ENCODE measurements at regions not wholly inside any gene's neighbourhood (a gene's known extent, or its start where the extent isn't known, plus 50 kb on each side); places are given as distances from the start of the nearest gene placed in this dataset.
A peak's percentile ranks its signal among the peaks of the same experiment; 100 is the strongest.

DNA sequence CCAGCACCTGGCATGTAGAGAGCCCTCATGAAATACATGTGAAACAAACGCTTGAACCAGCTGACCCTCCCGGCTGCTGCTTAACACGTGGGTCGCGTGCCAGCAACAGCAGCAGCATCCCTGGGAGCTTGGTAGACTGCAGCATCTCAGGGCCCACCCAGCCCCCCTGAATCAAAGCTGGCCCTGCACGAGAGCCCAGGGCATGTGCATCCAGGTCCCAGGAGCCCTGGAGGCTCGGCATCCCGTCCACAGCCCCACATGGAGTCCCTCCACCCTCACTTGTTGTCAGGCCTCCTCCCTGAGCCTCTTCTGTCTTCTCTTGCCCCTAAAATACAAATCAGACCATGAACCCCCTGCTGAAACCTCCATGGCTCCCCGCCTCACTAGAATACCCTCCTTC lies 123.1 kb downstream of the MATN1 start:
- DNase-seq, result peak in 1 of 2 donors; percentile 38
- H3K27me3 ChIP-seq, result no peaks in the 10 kb centered on the region
- H3K4me1 ChIP-seq, result no peaks in the 10 kb centered on the region
- WGBS, 2 donors, result 67 to 73% methylated on average over 8 to 9 of the region's 9 CpGs
- H3K36me3 ChIP-seq, result no peaks in the 10 kb centered on the region
- no peaks in the 10 kb centered on the region for H3K9me3 ChIP-seq
- H3K27ac ChIP-seq, result no peak overlapping the region
- TF ChIP-seq POLR2AphosphoS5 (IDR thresholded peaks at IDR 0.05) (no peak), POLR2A (IDR thresholded peaks at IDR 0.05) (no peak)
- no peak overlapping the region for H3K4me3 ChIP-seq
- ATAC-seq (ENCODE audit: low FRiP score in 2 of 2), result no peak

DNA sequence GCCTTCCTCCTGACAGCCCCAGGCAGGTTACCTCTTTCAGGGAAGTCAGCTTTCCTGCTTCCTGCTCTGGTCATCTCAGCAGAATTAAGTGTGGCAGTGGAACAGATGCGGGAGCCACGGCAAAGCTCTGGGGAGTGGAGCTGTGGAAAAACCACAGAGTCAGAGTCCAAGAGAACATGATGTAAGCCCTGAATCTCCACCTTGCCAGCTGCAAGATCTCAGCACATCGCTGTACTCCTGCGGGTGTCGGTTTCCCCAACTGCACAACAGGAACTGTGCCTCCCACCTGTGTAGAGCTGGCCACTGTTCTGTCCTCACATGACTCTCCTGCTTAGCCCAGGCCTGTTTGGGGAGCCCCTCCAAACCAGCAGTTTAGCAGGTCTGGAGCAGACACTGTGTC lies 123.7 kb downstream of the MATN1 start:
- no peak for DNase-seq
- no peak for TF ChIP-seq POLR2A (IDR thresholded peaks at IDR 0.05)
- TF ChIP-seq, protein P1, sequence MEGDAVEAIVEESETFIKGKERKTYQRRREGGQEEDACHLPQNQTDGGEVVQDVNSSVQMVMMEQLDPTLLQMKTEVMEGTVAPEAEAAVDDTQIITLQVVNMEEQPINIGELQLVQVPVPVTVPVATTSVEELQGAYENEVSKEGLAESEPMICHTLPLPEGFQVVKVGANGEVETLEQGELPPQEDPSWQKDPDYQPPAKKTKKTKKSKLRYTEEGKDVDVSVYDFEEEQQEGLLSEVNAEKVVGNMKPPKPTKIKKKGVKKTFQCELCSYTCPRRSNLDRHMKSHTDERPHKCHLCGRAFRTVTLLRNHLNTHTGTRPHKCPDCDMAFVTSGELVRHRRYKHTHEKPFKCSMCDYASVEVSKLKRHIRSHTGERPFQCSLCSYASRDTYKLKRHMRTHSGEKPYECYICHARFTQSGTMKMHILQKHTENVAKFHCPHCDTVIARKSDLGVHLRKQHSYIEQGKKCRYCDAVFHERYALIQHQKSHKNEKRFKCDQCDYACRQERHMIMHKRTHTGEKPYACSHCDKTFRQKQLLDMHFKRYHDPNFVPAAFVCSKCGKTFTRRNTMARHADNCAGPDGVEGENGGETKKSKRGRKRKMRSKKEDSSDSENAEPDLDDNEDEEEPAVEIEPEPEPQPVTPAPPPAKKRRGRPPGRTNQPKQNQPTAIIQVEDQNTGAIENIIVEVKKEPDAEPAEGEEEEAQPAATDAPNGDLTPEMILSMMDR (IDR thresholded peaks at IDR 0.05), result no peak
- TF ChIP-seq EP300 (IDR thresholded peaks at IDR 0.05), result no peak
- 70 to 78% methylated on average over 2 to 5 of the region's 5 CpGs for WGBS, 2 donors
- Histone ChIP-seq H3K4me3 (no peak overlapping the region), H3K27ac (no peak overlapping the region), H3K27me3 (no peaks in the 10 kb centered on the region), H3K4me1 (no peaks in the 10 kb centered on the region), H3K36me3 (no peaks in the 10 kb centered on the region), H3K9me3 (no peaks in the 10 kb centered on the region)
- ATAC-seq (ENCODE audit: low FRiP score in 2 of 2), result peak in 1 of 2 donors; percentile 25

DNA sequence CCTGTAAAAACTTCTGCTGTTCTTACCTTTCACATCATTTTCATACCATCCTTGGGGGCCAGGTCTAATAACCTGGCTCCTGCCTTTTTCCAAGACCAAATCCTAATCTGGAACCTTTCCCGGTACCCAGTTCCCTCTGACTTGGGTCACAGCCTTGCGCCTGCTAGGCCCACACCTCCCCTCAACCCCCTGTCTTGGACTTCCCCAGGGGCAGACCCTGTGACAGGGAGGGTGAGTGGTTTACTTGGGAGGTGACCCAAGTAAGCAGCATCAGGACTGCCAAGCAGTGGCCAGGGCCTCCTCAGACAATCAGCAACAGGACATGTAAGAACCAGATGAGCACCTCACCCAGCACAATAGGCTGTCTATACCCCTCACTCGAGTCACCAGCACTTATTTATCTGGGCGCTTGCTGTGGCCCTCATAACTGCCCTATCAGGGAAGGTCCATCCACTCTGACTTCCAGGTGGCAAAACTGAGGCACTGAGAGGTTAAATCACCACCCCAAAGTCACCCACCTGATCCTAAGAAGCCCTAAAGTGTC lies 124.7 kb downstream of the MATN1 start:
- ATAC-seq (ENCODE audit: low FRiP score in 2 of 2), result no peak
- WGBS, 2 donors, result 87 to 100% methylated on average over 2 to 4 of the region's 4 CpGs
- Histone ChIP-seq H3K36me3 (no peaks in the 10 kb centered on the region), H3K27me3 (no peaks in the 10 kb centered on the region), H3K27ac (no peak overlapping the region), H3K4me1 (no peaks in the 10 kb centered on the region), H3K9me3 (no peaks in the 10 kb centered on the region), H3K4me3 (no peak overlapping the region)
- no peak for TF ChIP-seq EP300 (IDR thresholded peaks at IDR 0.05)
- TF ChIP-seq POLR2A (IDR thresholded peaks at IDR 0.05), result no peak
- TF ChIP-seq POLR2AphosphoS5 (IDR thresholded peaks at IDR 0.05), result no peak
- DNase-seq, result no peak

DNA sequence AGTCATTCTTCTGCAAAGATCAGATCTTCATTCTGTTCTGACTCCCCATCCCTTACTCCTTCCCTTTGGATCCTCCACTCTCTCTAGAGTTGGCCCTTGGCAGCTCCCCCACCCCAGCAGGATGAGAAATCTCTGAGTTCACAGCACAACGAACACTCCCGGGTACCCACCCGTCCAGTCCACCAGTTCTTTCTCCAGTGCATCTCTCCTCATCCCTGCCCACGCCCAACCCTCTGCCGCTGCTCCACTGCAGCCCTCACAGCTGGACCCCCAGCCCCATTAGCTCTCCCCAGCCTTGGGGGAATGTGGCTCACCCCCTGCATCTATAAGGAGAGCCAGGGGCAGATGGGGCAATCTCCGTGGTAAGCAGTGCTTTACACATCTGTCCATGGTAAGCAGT lies 125.7 kb downstream of the MATN1 start:
- TF ChIP-seq, protein P1 (IDR thresholded peaks at IDR 0.05), result no peak
- TF ChIP-seq POLR2A (IDR thresholded peaks at IDR 0.05) (no peak), POLR2AphosphoS5 (IDR thresholded peaks at IDR 0.05) (no peak), EP300 (IDR thresholded peaks at IDR 0.05) (no peak)
- H3K9me3 ChIP-seq, result no peaks in the 10 kb centered on the region
- no peak overlapping the region for H3K27ac ChIP-seq
- no peaks in the 10 kb centered on the region for H3K27me3 ChIP-seq
- WGBS, 2 donors, result 54 to 64% methylated on average over 6 of the region's 6 CpGs
- ATAC-seq (ENCODE audit: low FRiP score in 2 of 2), result no peak
- no peak overlapping the region for H3K4me3 ChIP-seq
- no peak for DNase-seq
- no peaks in the 10 kb centered on the region for H3K4me1 ChIP-seq
- no peaks in the 10 kb centered on the region for H3K36me3 ChIP-seq

DNA sequence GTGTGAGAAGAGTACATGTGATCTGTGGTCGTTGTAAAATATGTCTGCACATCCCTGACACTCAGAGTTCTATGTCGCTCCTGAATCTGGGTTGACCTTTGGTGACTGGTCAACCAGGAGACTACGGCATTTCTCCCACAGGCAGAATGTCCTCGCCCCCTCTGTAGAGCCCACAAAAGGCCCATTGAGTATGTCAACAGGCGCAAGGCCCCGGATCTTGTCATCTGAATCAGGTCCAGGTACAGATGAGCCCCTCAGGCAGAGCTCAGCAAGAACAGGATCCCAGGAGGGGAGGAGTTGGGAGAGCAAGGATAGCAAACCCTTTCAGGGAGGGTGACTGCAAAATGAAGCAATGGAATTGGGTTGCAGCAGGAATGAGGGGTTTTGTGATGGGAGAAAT lies 126.5 kb downstream of the MATN1 start:
- ATAC-seq (ENCODE audit: low FRiP score in 2 of 2), result no peak
- WGBS, 2 donors, result 77 to 85% methylated on average over 6 of the region's 6 CpGs
- Histone ChIP-seq H3K4me1 (no peaks in the 10 kb centered on the region), H3K27me3 (no peaks in the 10 kb centered on the region), H3K27ac (no peak overlapping the region), H3K9me3 (no peaks in the 10 kb centered on the region), H3K36me3 (no peaks in the 10 kb centered on the region), H3K4me3 (no peak overlapping the region)
- TF ChIP-seq EP300 (IDR thresholded peaks at IDR 0.05), result no peak
- TF ChIP-seq POLR2A (IDR thresholded peaks at IDR 0.05), result no peak
- TF ChIP-seq, protein P1 (IDR thresholded peaks at IDR 0.05), result no peak
- DNase-seq, result no peak

DNA sequence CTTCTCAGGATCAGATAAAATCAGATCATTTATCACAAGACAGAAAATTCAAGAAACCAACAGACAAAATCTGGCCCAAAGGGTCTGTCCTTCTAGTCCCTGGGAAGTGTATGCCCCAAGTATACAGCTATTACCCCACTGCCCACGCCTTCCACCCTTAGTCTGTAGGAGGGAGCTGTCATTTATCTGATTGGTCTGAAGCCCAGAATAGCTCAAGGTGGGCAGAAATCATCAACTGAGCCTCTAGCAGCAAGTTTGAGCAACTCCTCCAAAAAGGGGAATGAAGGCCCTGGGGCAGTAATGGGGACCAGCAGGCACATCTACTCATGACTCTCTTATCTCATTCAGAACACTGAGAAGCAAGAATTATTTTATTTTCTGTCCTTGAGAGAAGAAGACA lies 126.9 kb downstream of the MATN1 start:
- no peaks in the 10 kb centered on the region for H3K4me1 ChIP-seq
- TF ChIP-seq, protein P1 (IDR thresholded peaks at IDR 0.05), result no peak
- no peak for TF ChIP-seq POLR2AphosphoS5 (IDR thresholded peaks at IDR 0.05)
- TF ChIP-seq POLR2A (IDR thresholded peaks at IDR 0.05), result no peak
- no peak for TF ChIP-seq EP300 (IDR thresholded peaks at IDR 0.05)
- H3K36me3 ChIP-seq, result no peaks in the 10 kb centered on the region
- H3K27ac ChIP-seq, result no peak overlapping the region
- no peaks in the 10 kb centered on the region for H3K9me3 ChIP-seq
- no peaks in the 10 kb centered on the region for H3K27me3 ChIP-seq
- ATAC-seq (ENCODE audit: low FRiP score in 2 of 2) (no peak), DNase-seq (no peak)
- WGBS, 2 donors, result 33 to 42% methylated on average over 1 of the region's 1 CpG
- no peak overlapping the region for H3K4me3 ChIP-seq

Measured in upper lobe of left lung (tissue), 6 donors.